ENCODE measurements at regions not wholly inside any gene's neighbourhood (a gene's known extent, or its start where the extent isn't known, plus 50 kb on each side); places are given as distances from the start of the nearest gene placed in this dataset.

DNA sequence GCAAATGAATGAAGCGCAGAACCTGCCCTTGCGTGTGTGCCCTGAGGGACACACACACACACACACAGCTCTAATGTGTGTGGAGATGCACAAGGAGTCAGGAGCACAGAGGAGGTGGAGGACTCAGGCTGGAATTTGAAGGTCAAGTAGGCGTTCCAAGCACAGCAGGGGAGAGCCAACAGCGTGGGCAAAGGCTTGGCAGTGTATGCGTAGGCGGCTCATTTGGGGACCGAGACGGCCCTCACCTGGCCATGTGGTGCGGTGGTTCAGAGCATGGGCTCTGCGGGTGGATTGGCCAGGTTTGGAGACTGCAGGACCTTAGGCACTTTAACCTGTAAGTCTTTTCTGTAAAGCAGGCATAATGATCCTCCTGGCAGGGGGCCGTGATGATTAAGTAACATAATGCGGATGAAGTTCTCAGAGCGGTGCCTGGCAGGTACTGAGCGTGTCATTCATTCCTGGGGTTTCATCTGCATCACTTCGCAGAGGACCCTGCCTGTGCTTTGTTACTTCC lies 69.5 kb upstream of the SLC24A4 start:
- TF ChIP-seq CTCF (IDR thresholded peaks at IDR 0.05) (no peak), EZH2 (IDR thresholded peaks at IDR 0.05; ENCODE audit: borderline replicate concordance, insufficient read depth, low read depth, low read length, poor library complexity, severe bottlenecking) (no peak)
